SU-DHL-6 (cell line): ENCODE measurements at regions not wholly inside any gene's neighbourhood (a gene's known extent, or its start where the extent isn't known, plus 50 kb on each side); places are given as distances from the start of the nearest gene placed in this dataset.

Experiments used
- H2AFZ ChIP-seq: fragments of 200-600 bp; sonication (generic); 2 replicates; pipeline ENCODE4 v1.6.1; 2014; ENCODE audit warnings: low read depth, mild to moderate bottlenecking, moderate library complexity, mixed read lengths, antibody characterized with exemption, low read length; ENCODE audit not compliant: severe bottlenecking
- H3F3A ChIP-seq: fragments of 200-600 bp; shearing (Covaris generic); 2 replicates; pipeline ENCODE4 v1.6.0; 2016; ENCODE audit warnings: antibody characterized with exemption, mild to moderate bottlenecking; ENCODE audit not compliant: insufficient read depth
- H3K27ac ChIP-seq: fragments of 200-600 bp; sonication (generic); 2 replicates; pipeline ENCODE4 v1.5.1; 2016; ENCODE audit warnings: low read depth, mild to moderate bottlenecking, low read length, moderate library complexity, mixed read lengths
- H3K27me3 ChIP-seq: fragments of 200-600 bp; sonication (generic), shearing (Covaris generic); 2 replicates; pipeline ENCODE4 v1.6.0; 2014; ENCODE audit warnings: mild to moderate bottlenecking, low read length
- H3K36me3 ChIP-seq: fragments of 200-600 bp; sonication (generic); 2 replicates; pipeline ENCODE4 v1.6.1; 2014; ENCODE audit warnings: mild to moderate bottlenecking, low read length, mixed read lengths
- H3K4me2 ChIP-seq: fragments of 300-600, 200-600 bp; shearing (Covaris generic), sonication (generic); 2 replicates; pipeline ENCODE4 v1.6.0; 2014; ENCODE audit warnings: low read length, low read depth, mild to moderate bottlenecking; ENCODE audit not compliant: poor library complexity, severe bottlenecking
- H3K4me3 ChIP-seq: fragments of 200-600 bp; sonication (generic); 2 replicates; pipeline ENCODE4 v1.5.1; 2014; ENCODE audit warnings: antibody characterized with exemption, low read length, mild to moderate bottlenecking, mixed read lengths; ENCODE audit not compliant: insufficient read depth, poor library complexity, severe bottlenecking
- H3K79me2 ChIP-seq: fragments of 200-600 bp; sonication (generic); 2 replicates; pipeline ENCODE4 v1.6.1; 2014; ENCODE audit warnings: mild to moderate bottlenecking, low read length, moderate library complexity; ENCODE audit not compliant: insufficient read depth
- H3K9ac ChIP-seq: fragments of 200-600 bp; sonication (generic); 2 replicates; pipeline ENCODE4 v1.7.0; 2014; ENCODE audit warnings: mild to moderate bottlenecking, low read length
- H3K9me2 ChIP-seq: fragments of 200-600 bp; sonication (generic); replicated peaks from 2 replicates; pipeline ENCODE4 v1.6.1; 2014; ENCODE audit warnings: low read length; ENCODE audit not compliant: insufficient read depth
- H3K9me3 ChIP-seq: fragments of 200-600 bp; sonication (generic); 2 replicates; pipeline ENCODE4 v1.6.1; 2014; ENCODE audit warnings: low read length, mixed read lengths; ENCODE audit not compliant: insufficient read depth
- H4K20me1 ChIP-seq: fragments of 200-600 bp; sonication (generic); 2 replicates; pipeline ENCODE4 v1.6.1; 2014; ENCODE audit warnings: low read depth, mild to moderate bottlenecking, antibody characterized with exemption, low read length, moderate library complexity, mixed read lengths
- EZH2phosphoT487 ChIP-seq: fragments of 200-600 bp; sonication (generic), shearing (Covaris generic); conservative IDR thresholded peaks from 2 replicates; pipeline ENCODE4 v1.6.1; 2018; ENCODE audit warnings: mild to moderate bottlenecking, antibody characterized with exemption, low read length, moderate library complexity, mixed read lengths
- TF ChIP-seq, protein P1 (sequence below): fragments of 200-600 bp; sonication (generic); IDR thresholded peaks from one replicate; pipeline ENCODE4 v1.5.1; 2017; ENCODE audit warnings: antibody characterized with exemption, mild to moderate bottlenecking, low read length, moderate library complexity; ENCODE audit not compliant: insufficient read depth, poor library complexity, severe bottlenecking

DNA sequence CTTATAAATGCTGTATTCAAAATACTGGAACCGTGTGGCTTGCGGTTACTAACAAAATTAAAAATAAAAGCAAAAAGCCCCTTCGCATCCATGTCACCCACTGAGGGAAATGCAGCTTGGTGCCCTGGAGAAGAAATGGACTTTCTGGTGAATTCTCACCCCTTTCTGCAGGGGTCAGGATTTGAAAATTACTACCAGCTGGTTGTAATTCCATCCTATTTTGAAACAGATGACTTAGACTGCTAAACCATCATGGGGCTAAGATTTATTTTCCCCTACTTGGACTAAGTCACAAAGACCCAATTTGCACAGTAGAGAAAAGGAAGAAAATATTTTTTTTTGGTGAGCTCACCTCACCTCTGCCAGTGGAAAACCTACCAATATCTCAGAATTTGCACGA is 111.4 kb upstream of the MYOCD start:
- no peaks in the 10 kb centered on the region for H3K36me3 ChIP-seq

DNA sequence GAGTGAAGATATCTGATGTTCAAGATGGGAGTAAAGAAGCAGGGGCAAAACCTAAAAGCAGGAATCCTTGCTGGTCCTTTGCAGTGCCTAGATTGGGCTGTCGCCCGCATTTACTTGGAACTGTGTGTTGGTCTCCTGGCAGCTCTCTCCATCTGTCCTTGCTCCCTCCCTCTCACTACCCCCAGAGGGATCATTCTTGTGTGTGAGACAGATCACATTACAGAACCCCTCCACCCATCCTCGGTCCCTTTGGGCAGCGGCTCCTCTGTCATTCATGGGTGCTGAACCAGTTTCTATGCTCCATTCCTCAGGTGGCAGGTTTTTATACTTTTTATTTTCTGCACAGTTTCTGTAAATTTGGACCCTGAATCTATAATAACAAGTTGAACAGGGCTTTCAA is 99.4 kb upstream of the MYOCD start:
- Histone ChIP-seq H3K9me2 (no peaks in the 10 kb centered on the region), H3K79me2 (no peaks in the 10 kb centered on the region), H3K36me3 (no peaks in the 10 kb centered on the region), H3K27me3 (no peaks in the 10 kb centered on the region), H4K20me1 (no peaks in the 10 kb centered on the region), H3K4me2 (no peak overlapping the region), H3K9ac (no peak overlapping the region), H3K27ac (no peak overlapping the region), H2AFZ (no peak overlapping the region), H3F3A (no peaks in the 10 kb centered on the region), H3K4me3 (no peak overlapping the region), H3K9me3 (no peaks in the 10 kb centered on the region)
- TF ChIP-seq, protein P1, sequence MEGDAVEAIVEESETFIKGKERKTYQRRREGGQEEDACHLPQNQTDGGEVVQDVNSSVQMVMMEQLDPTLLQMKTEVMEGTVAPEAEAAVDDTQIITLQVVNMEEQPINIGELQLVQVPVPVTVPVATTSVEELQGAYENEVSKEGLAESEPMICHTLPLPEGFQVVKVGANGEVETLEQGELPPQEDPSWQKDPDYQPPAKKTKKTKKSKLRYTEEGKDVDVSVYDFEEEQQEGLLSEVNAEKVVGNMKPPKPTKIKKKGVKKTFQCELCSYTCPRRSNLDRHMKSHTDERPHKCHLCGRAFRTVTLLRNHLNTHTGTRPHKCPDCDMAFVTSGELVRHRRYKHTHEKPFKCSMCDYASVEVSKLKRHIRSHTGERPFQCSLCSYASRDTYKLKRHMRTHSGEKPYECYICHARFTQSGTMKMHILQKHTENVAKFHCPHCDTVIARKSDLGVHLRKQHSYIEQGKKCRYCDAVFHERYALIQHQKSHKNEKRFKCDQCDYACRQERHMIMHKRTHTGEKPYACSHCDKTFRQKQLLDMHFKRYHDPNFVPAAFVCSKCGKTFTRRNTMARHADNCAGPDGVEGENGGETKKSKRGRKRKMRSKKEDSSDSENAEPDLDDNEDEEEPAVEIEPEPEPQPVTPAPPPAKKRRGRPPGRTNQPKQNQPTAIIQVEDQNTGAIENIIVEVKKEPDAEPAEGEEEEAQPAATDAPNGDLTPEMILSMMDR, result no peak
- TF ChIP-seq EZH2phosphoT487, result no peak

More for the DNA sequence above, 111.4 kb upstream of the MYOCD start:
- Histone ChIP-seq H3K4me2 (no peak overlapping the region), H3K9ac (no peak overlapping the region), H3K4me3 (no peak overlapping the region), H3K9me3 (0 out of 2 replicates have a peak, but pooled peaks cover 3% of the 10 kb centered on the region), H2AFZ (no peak overlapping the region), H3F3A (no peaks in the 10 kb centered on the region), H3K27ac (no peak overlapping the region), H3K9me2 (no peaks in the 10 kb centered on the region), H4K20me1 (no peaks in the 10 kb centered on the region), H3K79me2 (no peaks in the 10 kb centered on the region), H3K27me3 (0 out of 2 replicates have a peak, but pooled peaks cover 3% of the 10 kb centered on the region)
- TF ChIP-seq, protein P1, result no peak
- TF ChIP-seq EZH2phosphoT487, result no peak

DNA sequence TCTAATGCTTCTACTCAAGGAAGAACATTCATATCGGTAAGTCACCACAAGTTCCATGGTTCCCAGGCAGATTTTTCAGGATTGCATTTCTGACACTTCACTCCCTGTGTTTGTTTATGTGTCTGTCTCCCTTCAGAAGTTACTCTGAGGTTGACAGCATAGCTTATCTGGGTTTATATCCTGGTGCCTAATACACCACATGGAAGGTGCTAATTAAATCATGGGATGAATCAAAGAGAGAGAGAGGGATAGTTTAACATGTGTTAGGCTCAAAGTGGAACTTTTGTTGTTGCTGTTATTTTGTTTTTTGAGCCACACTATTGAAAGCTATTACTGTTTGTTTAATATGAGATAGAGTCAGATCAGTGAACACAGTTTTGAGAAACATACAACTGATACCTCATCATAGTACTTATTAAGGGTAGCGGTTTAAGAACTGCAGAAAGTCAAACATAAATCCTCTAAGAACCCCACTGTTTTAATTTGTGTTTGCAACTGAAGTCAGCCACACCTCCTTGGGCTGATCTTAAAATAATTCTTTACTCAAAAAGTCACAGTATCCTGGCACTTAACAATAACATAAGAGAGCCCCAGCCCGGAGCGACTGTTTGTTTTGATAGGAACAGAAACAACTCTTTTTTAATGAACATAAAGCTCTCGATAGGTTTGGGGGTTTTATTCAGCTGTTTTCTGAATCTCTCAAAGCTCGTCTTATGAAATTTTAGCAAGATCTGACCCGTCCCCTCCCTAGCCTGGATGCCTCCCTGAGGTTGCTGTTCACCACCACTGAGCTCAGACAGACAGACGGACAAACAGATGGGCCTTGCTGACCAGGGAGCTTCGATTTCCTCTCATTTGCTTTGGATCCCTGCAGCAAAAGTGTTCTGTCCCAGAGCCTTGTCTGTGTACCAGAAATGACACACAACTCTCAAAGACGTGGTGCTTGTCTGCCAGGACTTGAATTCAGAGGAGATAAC is 98.3 kb upstream of the MYOCD start:
- Histone ChIP-seq H3K79me2 (no peaks in the 10 kb centered on the region), H3K36me3 (no peaks in the 10 kb centered on the region), H3K9me2 (no peaks in the 10 kb centered on the region), H3K27ac (no peak overlapping the region), H4K20me1 (no peaks in the 10 kb centered on the region), H3K27me3 (no peaks in the 10 kb centered on the region), H3K4me2 (no peak overlapping the region), H3F3A (no peaks in the 10 kb centered on the region), H3K9me3 (no peaks in the 10 kb centered on the region), H3K4me3 (no peak overlapping the region), H2AFZ (no peak overlapping the region), H3K9ac (no peak overlapping the region)
- TF ChIP-seq, protein P1, result no peak
- no peak for TF ChIP-seq EZH2phosphoT487
